Activated naive CD4-positive, alpha-beta T cell treated with anti-CD3 and anti-CD28 coated beads for 36 hours (primary cell): ENCODE measurements at regions not wholly inside any gene's neighbourhood (a gene's known extent, or its start where the extent isn't known, plus 50 kb on each side); places are given as distances from the start of the nearest gene placed in this dataset.

Experiments
- CTCF ChIA-PET: fragments of 350-600 bp; sonication (Branson Sonifier 250); formaldehyde crosslinking; loops from one replicate; lab custom pipeline; 2021; ENCODE audit warnings: antibody characterized with exemption; lab: Charles Lee
- DNase-seq: peaks from one replicate; pipeline ENCODE4 v3.0.0-alpha.2; 2020
- H3K27ac Mint-ChIP-seq: one replicate; pipeline ENCODE4 v1.8.0; 2021; ENCODE audit warnings: mild to moderate bottlenecking, mixed read lengths
- H3K27me3 Mint-ChIP-seq: one replicate; pipeline ENCODE4 v1.8.0; 2021; ENCODE audit warnings: low read depth, mixed read lengths
- H3K36me3 Mint-ChIP-seq: one replicate; pipeline ENCODE4 v1.8.0; 2021; ENCODE audit warnings: low read depth, mixed read lengths
- H3K4me1 Mint-ChIP-seq: one replicate; pipeline ENCODE4 v1.8.0; 2021; ENCODE audit warnings: low read depth, mixed read lengths
- H3K4me3 Mint-ChIP-seq: one replicate; pipeline ENCODE4 v1.8.0; 2021; ENCODE audit warnings: mild to moderate bottlenecking, moderate library complexity, mixed read lengths
- H3K9me3 Mint-ChIP-seq: one replicate; pipeline ENCODE4 v1.8.0; 2021; ENCODE audit warnings: mixed read lengths
- intact Hi-C: fragments of 100-400 bp; cut with micrococcal nuclease; formaldehyde crosslinking; loops from one replicate; pipeline ENCODE4 v1.15.1; 2023

- Mint-ChIP-seq H3K4me1 (no peaks in the 10 kb centered on the region), H3K4me3 (no peak overlapping the region), H3K36me3 (no peaks in the 10 kb centered on the region), H3K27ac (no peak overlapping the region), H3K27me3 (peaks cover 9% of the 10 kb centered on the region), H3K9me3 (no peaks in the 10 kb centered on the region)
- no peak for DNase-seq
- intact Hi-C loops = no loop called here
- CTCF ChIA-PET = interaction anchor here (0.9 kb wide), 1 partner anchor 553 kb away, joined by 3 read pairs; no protein-coding TSS in a partner anchor
Measured at GRCh38 chr16:86679490-86679889, 101.1 kb downstream of the FOXL1 start.

- peaks cover 9% of the 10 kb centered on the region for H3K27me3 Mint-ChIP-seq
- CTCF ChIA-PET = interaction anchor here (0.9 kb wide), 1 partner anchor 553 kb away, joined by 3 read pairs; no protein-coding TSS in a partner anchor
- H3K9me3 Mint-ChIP-seq = no peaks in the 10 kb centered on the region
- no peak overlapping the region for H3K27ac Mint-ChIP-seq
- no peaks in the 10 kb centered on the region for H3K36me3 Mint-ChIP-seq
- intact Hi-C loops = no loop called here
- H3K4me1 Mint-ChIP-seq = no peaks in the 10 kb centered on the region
- no peak overlapping the region for H3K4me3 Mint-ChIP-seq
- no peak for DNase-seq
Measured at GRCh38 chr16:86680162-86680561, 101.8 kb downstream of the FOXL1 start.

GRCh38 chr16:86680661-86681030, 102.3 kb downstream of the FOXL1 start:
- H3K4me1 Mint-ChIP-seq = no peaks in the 10 kb centered on the region
- no peak for DNase-seq
- H3K36me3 Mint-ChIP-seq = no peaks in the 10 kb centered on the region
- intact Hi-C loops = no loop called here
- H3K27ac Mint-ChIP-seq = no peak overlapping the region
- H3K9me3 Mint-ChIP-seq = no peaks in the 10 kb centered on the region
- CTCF ChIA-PET = no interaction called here
- no peak overlapping the region for H3K4me3 Mint-ChIP-seq
- H3K27me3 Mint-ChIP-seq = peaks cover 9% of the 10 kb centered on the region

GRCh38 chr16:86681031-86681756, 102.8 kb downstream of the FOXL1 start:
- H3K27me3 Mint-ChIP-seq = peaks cover 8% of the 10 kb centered on the region
- no peaks in the 10 kb centered on the region for H3K4me1 Mint-ChIP-seq
- no peaks in the 10 kb centered on the region for H3K9me3 Mint-ChIP-seq
- H3K27ac Mint-ChIP-seq = no peak overlapping the region
- H3K4me3 Mint-ChIP-seq = no peak overlapping the region
- CTCF ChIA-PET = no interaction called here
- DNase-seq = no peak
- intact Hi-C loops = no loop called here
- no peaks in the 10 kb centered on the region for H3K36me3 Mint-ChIP-seq

- Mint-ChIP-seq H3K27me3 (peaks cover 8% of the 10 kb centered on the region), H3K9me3 (no peaks in the 10 kb centered on the region), H3K4me3 (no peak overlapping the region), H3K27ac (no peak overlapping the region), H3K36me3 (no peaks in the 10 kb centered on the region), H3K4me1 (no peaks in the 10 kb centered on the region)
- intact Hi-C loops = no loop called here
- no peak for DNase-seq
- CTCF ChIA-PET = no interaction called here
Measured at GRCh38 chr16:86681757-86682106, 103.4 kb downstream of the FOXL1 start.

GRCh38 chr16:86682219-86682904, 104.0 kb downstream of the FOXL1 start:
- Mint-ChIP-seq H3K36me3 (no peaks in the 10 kb centered on the region), H3K9me3 (no peaks in the 10 kb centered on the region)
- intact Hi-C loops = no loop called here

GRCh38 chr16:86683441-86684194, 105.3 kb downstream of the FOXL1 start:
- no peaks in the 10 kb centered on the region for H3K9me3 Mint-ChIP-seq
- no peaks in the 10 kb centered on the region for H3K36me3 Mint-ChIP-seq
- H3K27me3 Mint-ChIP-seq = peaks cover 11% of the 10 kb centered on the region
- H3K27ac Mint-ChIP-seq = no peak overlapping the region
- CTCF ChIA-PET = no interaction called here
- DNase-seq = no peak
- intact Hi-C loops = no loop called here
- H3K4me3 Mint-ChIP-seq = no peak overlapping the region
- H3K4me1 Mint-ChIP-seq = no peaks in the 10 kb centered on the region

More at GRCh38 chr16:86682219-86682904, 104.0 kb downstream of the FOXL1 start:
- Mint-ChIP-seq H3K4me1 (no peaks in the 10 kb centered on the region), H3K27me3 (peaks cover 11% of the 10 kb centered on the region), H3K27ac (no peak overlapping the region), H3K4me3 (no peak overlapping the region)
- DNase-seq = no peak
- CTCF ChIA-PET = no interaction called here

- Mint-ChIP-seq H3K27me3 (peaks cover 11% of the 10 kb centered on the region), H3K9me3 (no peaks in the 10 kb centered on the region), H3K27ac (no peak overlapping the region), H3K36me3 (no peaks in the 10 kb centered on the region), H3K4me1 (no peaks in the 10 kb centered on the region), H3K4me3 (no peak overlapping the region)
- no peak for DNase-seq
- intact Hi-C loops = no loop called here
- CTCF ChIA-PET = interaction anchor here (0.7 kb wide), 1 partner anchor 559 kb away, joined by 3 read pairs; no protein-coding TSS in a partner anchor
Measured at GRCh38 chr16:86685076-86685475, 106.7 kb downstream of the FOXL1 start.

GRCh38 chr16:86690970-86691369, 112.6 kb downstream of the FOXL1 start:
- no peak overlapping the region for H3K27ac Mint-ChIP-seq
- CTCF ChIA-PET = no interaction called here
- no peaks in the 10 kb centered on the region for H3K36me3 Mint-ChIP-seq
- no peaks in the 10 kb centered on the region for H3K4me1 Mint-ChIP-seq
- peaks cover 13% of the 10 kb centered on the region for H3K27me3 Mint-ChIP-seq
- no peak overlapping the region for H3K4me3 Mint-ChIP-seq
- H3K9me3 Mint-ChIP-seq = no peaks in the 10 kb centered on the region
- DNase-seq = no peak
- intact Hi-C loops = no loop called here

- intact Hi-C loops = no loop called here
- H3K4me3 Mint-ChIP-seq = no peak overlapping the region
- H3K4me1 Mint-ChIP-seq = no peaks in the 10 kb centered on the region
- no peak for DNase-seq
- peaks cover 9% of the 10 kb centered on the region for H3K27me3 Mint-ChIP-seq
- no peak overlapping the region for H3K27ac Mint-ChIP-seq
- no peaks in the 10 kb centered on the region for H3K9me3 Mint-ChIP-seq
- no peaks in the 10 kb centered on the region for H3K36me3 Mint-ChIP-seq
- CTCF ChIA-PET = no interaction called here
Measured at GRCh38 chr16:86692426-86692825, 114.1 kb downstream of the FOXL1 start.

GRCh38 chr16:86693033-86693432, 114.7 kb downstream of the FOXL1 start:
- CTCF ChIA-PET = no interaction called here
- Mint-ChIP-seq H3K36me3 (no peaks in the 10 kb centered on the region), H3K9me3 (no peaks in the 10 kb centered on the region), H3K27ac (no peak overlapping the region), H3K27me3 (peaks cover 9% of the 10 kb centered on the region), H3K4me1 (no peaks in the 10 kb centered on the region), H3K4me3 (no peak overlapping the region)
- DNase-seq = no peak
- intact Hi-C loops = no loop called here

- CTCF ChIA-PET = interaction anchor here (0.6 kb wide), 1 partner anchor 133 kb away, joined by 3 read pairs; no protein-coding TSS in a partner anchor
- H3K36me3 Mint-ChIP-seq = no peaks in the 10 kb centered on the region
- no peaks in the 10 kb centered on the region for H3K4me1 Mint-ChIP-seq
- H3K27me3 Mint-ChIP-seq = peaks cover 3% of the 10 kb centered on the region
- intact Hi-C loops = no loop called here
- H3K4me3 Mint-ChIP-seq = no peak overlapping the region
- no peak for DNase-seq
- H3K27ac Mint-ChIP-seq = no peak overlapping the region
- H3K9me3 Mint-ChIP-seq = no peaks in the 10 kb centered on the region
Measured at GRCh38 chr16:86697715-86698114, 119.4 kb downstream of the FOXL1 start.
